GM18909 (cell line): ENCODE measurements at regions not wholly inside any gene's neighbourhood (a gene's known extent, or its start where the extent isn't known, plus 50 kb on each side); places are given as distances from the start of the nearest gene placed in this dataset.
"Not testable (repeated sequence)": the region's sequence is repeated elsewhere in the genome, so short reads cannot be mapped to it uniquely, and the experiment has no call there.

Experiments
- ATAC-seq: cut with Tn5 transposase; IDR thresholded peaks from one replicate; pipeline ENCODE4 v1.9.1; 2021; ENCODE audit warnings: mild to moderate bottlenecking; ENCODE audit not compliant: unreplicated experiment, poor library complexity

GRCh38 chr3:164927728-164928127 is 150.6 kb downstream of the SI start:
- ATAC-seq = no peak

DNA sequence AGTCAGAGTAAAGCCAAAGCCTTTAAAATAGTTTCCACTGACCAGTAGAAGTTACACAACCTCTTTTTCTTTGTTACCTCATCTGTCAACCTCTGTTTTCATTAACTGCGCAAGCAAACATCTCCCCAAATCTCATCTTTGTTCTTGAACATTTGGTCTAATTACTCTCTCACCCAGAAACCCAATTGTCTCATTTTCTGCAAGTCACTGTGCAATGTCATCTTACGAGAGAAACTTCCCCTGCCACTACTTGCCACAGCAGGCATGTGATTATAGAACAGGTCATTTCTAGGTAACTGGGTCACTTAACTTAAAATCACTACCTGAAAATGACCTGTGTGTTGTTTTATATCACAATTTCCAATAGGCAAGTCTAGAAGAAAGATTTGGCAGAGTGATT is 159.4 kb downstream of the SI start:
- no peak for ATAC-seq

DNA sequence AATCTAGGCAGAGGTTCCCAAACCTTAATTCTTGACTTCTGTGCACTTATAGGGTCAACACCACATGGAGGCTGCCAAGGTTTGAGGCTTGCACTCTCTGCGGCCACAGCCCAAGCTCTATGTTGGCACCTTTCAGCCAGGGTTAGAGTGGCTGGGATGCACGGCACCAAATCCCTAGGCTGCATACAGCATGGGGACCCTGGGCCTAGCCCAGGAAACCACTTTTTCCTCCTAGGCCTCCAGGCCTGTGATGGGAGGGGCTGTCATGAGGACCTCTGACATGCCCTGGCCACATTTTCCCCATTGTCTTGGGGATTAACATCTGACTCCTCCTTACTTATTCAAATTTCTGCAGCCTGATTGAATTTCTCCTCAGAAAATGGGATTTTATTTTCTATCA is 165.4 kb downstream of the SI start:
- no peak for ATAC-seq

DNA sequence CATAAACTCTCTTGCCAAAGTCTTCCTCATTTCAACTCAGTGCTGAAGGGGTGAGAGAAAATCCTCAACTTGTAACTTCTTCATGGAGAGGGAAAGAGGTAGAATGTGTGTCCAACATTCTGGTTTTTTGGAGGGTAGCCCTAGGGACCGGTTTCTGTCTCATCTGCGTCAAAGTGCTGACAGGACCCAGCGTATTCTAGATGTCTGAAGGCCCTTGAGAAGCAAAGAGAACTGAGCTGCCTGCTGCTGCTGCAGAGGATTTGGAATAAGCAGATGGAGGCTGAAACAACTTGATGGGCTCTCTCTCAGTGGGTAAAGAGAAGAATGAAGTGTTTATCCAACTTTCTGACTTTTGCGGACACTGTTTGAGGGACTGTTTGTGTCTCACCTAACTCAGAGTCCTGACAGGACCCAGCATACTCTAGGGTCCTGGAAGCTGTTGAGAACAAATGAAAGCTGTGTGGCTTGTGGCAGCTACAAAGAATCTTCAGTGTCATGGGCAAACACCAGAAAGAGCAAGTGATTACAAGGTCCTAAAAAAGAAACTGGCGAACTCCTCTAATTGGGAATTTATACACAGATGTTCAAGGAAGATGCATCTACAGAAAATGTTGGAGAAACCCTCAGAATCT is 174.4 kb downstream of the SI start:
- ATAC-seq = no peak

- no peak for ATAC-seq
These were observed 181.0 kb downstream of the SI start for GRCh38 chr3:164897342-164897741.

DNA sequence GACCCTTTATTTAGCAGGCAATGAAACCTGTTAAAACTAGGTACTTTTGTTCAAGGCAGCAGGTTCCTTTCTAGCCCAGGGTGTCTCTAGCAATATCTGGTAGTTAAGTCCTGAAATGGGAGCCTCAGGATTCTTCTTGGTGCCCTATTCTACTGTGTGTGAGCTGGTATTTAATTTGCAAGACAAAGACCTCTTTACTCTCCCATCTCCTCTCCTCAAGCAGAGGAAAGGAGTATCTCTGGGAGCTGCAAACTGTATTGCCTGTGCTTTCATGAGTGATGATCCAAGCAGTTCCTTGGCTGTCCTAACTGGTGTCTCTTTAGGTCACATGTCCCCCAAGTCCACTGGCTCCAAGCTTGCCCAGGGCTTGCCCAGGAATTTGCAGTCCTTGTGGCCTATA is 188.2 kb downstream of the SI start:
- ATAC-seq = no peak

DNA sequence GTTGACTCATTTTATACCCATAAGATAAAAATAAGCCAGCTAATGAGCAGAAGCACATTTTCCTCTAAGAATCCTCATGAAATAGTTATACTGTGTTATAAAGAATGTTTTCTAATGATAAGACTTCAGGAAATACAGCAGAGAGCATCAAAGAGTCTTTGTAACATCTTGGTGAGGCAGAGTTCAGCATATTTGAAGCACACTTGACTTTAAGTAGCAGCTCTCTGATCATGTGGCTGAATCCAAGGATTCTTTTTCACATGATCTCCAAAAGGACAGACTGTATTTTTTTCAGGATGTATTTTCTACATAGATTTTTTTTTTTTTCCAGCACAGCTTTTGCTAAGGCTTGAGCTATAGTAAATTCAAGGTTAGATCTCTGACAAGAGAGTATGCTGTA is 195.1 kb downstream of the SI start:
- no peak for ATAC-seq

GRCh38 chr3:164879201-164879600 is 199.1 kb downstream of the SI start:
- no peak for ATAC-seq

DNA sequence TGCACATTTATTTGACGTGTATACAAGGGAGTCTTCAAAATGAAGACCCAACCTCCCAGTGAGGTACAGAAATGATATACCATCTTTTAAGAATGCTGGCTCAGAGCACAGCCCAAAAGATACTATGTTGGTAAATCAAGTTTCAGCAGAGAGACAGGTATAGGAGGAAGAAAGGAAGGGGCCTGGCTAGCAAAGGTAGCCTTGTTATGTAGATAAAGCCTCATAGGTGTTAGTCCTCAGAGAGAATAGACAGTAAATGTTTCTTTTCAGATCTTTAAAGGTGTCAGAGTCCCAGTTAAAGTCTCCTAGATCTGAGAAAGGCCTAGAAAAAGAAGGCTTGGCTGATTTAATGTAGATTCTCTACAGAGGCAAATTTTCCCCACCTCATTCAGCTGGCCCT is 213.8 kb downstream of the SI start:
- ATAC-seq = no peak

DNA sequence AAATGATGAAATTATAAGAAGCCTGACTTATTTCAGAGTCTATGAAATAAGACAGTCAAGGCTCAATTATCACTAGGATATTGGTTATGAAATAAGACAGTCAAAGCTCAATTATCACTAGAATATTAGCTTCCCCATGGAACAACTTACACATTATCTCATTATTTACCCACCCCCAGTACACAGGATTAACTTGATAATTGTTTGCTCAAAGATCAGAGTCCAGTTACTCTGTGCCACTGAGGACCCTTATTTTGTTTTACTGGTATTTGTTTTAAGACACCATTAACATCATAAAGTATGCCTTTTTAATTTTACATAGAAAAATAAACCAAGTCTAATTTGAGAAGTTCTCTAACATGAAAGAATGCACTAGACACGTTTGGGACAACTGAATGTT is 225.4 kb downstream of the SI start:
- ATAC-seq = no peak

GRCh38 chr3:164851905-164852304 is 226.4 kb downstream of the SI start:
- ATAC-seq = no peak

- ATAC-seq = no peak
These were observed 227.1 kb downstream of the SI start for GRCh38 chr3:164851204-164851603.

DNA sequence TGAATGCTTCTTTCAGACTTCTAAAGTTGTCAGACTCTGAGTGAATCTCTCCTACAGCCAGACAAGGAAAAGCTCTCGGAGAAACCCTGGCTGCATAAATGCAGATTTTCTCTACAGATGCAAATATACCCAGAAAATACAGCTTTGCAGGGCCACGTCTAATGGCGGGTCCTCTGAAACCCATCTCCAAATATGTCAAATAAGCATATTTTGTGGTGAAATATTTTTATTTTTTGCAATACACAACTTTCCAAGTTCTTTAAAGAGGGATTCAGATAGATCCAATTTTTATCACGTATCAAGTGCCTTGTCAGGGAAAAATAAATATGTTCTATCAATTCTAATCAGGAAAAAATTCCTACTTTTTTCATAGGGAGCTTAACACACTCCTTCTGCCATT is 229.4 kb downstream of the SI start:
- ATAC-seq = no peak

DNA sequence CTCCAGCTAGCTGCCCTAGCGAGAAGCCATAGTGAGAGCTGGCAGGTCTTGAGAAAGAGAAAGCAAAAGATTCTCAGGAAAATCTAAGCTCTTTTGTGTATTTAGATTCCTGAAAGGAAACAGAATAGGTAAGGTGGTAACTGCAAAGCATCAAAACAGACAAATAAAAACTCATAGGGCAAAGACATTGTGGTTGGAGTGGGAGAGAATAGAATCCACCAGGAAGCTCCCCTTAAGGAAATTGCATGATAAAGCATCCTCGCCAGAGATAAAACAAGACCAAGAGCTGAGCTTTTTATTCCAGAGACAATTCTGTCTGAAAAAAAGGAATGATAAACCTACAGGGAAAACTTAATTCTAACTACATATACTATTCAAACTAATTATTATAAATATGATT is 232.6 kb downstream of the SI start:
- no peak for ATAC-seq

DNA sequence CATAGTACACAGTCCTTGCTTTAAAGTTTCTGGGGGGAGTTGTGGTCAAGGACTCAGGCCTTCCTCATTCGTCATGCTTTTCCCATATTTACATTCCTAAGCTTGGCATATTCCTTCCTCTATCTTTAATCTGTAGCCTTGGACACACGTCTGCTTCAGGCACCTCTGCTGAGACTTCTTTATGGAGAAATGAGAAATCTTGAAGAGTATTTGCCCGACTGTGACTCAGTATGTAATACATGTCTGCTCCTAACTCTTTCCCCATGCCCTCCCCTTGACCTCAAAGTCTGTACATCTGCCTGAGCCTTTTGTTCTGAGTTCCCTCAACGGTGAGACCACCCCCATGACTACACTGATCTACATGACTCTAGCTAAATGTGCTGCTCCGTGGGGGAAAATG is 246.1 kb downstream of the SI start:
- ATAC-seq = no peak

DNA sequence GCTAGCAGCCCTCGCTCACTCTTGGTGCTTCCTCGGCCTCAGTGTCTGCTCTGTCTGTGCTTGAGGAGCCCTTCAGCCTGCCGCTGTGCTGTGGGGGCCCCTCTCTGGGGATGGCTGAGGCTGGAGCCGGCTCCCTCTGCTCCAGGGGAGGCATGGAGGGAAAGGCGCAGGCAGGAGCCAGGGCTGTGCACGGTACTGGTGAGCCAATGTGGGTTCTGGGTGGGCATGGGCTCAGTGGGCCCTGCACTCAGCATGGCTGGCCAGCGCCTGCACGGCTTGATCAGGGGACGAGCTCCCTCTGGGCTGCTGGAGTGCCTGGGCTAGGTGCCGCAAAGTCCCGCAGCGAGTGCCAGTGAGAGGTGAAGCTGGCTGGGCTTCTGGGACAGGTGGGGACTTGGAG is 260.0 kb downstream of the SI start:
- no peak for ATAC-seq

- ATAC-seq = no peak
These were observed 264.2 kb downstream of the SI start for GRCh38 chr3:164814106-164814505.

GRCh38 chr3:164812042-164812441 is 266.3 kb downstream of the SI start:
- no peak for ATAC-seq

DNA sequence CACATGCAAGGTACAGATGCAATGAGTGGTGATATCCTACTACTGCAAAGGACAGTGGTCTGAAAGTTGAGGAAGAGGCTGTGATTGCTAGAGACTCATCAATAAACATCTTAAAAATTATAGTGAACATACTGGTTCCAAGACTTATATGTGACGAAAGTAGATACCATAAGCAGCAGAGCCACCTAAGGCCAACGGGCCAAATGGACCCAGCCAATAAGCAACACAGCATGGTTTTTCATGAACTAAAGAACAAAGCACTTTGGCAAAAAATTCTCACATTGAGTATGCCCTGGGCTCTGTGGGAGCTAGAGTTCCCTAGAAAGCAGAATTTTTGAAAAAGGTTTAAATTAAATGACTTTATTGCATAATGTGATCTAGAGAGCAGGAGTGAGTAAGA is 272.1 kb downstream of the SI start:
- no peak for ATAC-seq

- ATAC-seq = no peak
These were observed 284.2 kb downstream of the SI start for GRCh38 chr3:164794099-164794498.

DNA sequence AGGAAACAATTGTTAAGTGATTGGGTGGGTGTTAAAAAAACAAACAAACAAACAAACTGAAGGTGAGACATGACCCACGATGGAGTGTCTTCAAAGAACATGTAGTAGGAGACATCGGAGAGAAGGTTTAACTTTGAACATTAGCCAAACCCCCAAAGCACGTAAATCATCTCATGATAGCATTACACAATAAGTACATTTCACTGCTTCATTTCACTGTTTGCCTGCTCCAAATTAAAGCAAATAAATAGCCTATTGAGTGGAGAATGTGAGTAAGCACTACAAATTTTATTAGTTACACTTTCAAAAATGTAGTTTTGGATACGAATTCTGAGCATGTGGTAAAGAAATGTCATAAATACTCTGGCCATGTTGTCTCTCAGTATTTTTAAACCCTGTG is 287.0 kb downstream of the SI start:
- ATAC-seq = no peak

- not testable (repeated sequence) for ATAC-seq
These were observed 293.9 kb downstream of the SI start for GRCh38 chr3:164784407-164784806.

- no peak for ATAC-seq
These were observed 296.5 kb downstream of the SI start for GRCh38 chr3:164781755-164782154.
